ENCODE measurements at regions not wholly inside any gene's neighbourhood (a gene's known extent, or its start where the extent isn't known, plus 50 kb on each side); places are given as distances from the start of the nearest gene placed in this dataset.

- no peaks in the 10 kb centered on the region for H3K36me3 ChIP-seq (ENCODE audit: low read depth)
- H3K4me1 ChIP-seq (ENCODE audit: insufficient read depth, poor library complexity, severe bottlenecking), result no peaks in the 10 kb centered on the region
- peaks cover 2% of the 10 kb centered on the region for H3K9me3 ChIP-seq (ENCODE audit: severe bottlenecking)
- no peaks in the 10 kb centered on the region for H3K27me3 ChIP-seq (ENCODE audit: insufficient read depth, poor library complexity, severe bottlenecking)
- no peak overlapping the region for H3K4me3 ChIP-seq (ENCODE audit: severe bottlenecking)
- DNase-seq (ENCODE audit: low spot score) (no peak), ATAC-seq (ENCODE audit: low read depth) (no peak)
- no peak overlapping the region for H3K27ac ChIP-seq (ENCODE audit: poor library complexity, severe bottlenecking)
- TF ChIP-seq CTCF (IDR thresholded peaks at IDR 0.05; ENCODE audit: poor library complexity, severe bottlenecking), result no peak
Measured at GRCh38 chr6:12379181-12379580, 89.0 kb downstream of the EDN1 start.

GRCh38 chr6:12381587-12381986, 91.4 kb downstream of the EDN1 start:
- H3K27ac ChIP-seq (ENCODE audit: poor library complexity, severe bottlenecking), result no peak overlapping the region
- no peak for TF ChIP-seq CTCF (IDR thresholded peaks at IDR 0.05; ENCODE audit: poor library complexity, severe bottlenecking)
- no peak overlapping the region for H3K4me3 ChIP-seq (ENCODE audit: severe bottlenecking)
- H3K9me3 ChIP-seq (ENCODE audit: severe bottlenecking), result peaks cover 2% of the 10 kb centered on the region
- no peak for DNase-seq (ENCODE audit: low spot score)
- H3K36me3 ChIP-seq (ENCODE audit: low read depth), result no peaks in the 10 kb centered on the region
- ATAC-seq (ENCODE audit: low read depth), result peak; percentile 58; the same call in 2 of the 3 replicates
- H3K4me1 ChIP-seq (ENCODE audit: insufficient read depth, poor library complexity, severe bottlenecking), result no peaks in the 10 kb centered on the region
- no peaks in the 10 kb centered on the region for H3K27me3 ChIP-seq (ENCODE audit: insufficient read depth, poor library complexity, severe bottlenecking)

- Histone ChIP-seq H3K36me3 (ENCODE audit: low read depth) (no peaks in the 10 kb centered on the region), H3K4me1 (ENCODE audit: insufficient read depth, poor library complexity, severe bottlenecking) (no peaks in the 10 kb centered on the region), H3K27me3 (ENCODE audit: insufficient read depth, poor library complexity, severe bottlenecking) (no peaks in the 10 kb centered on the region), H3K4me3 (ENCODE audit: severe bottlenecking) (no peak overlapping the region), H3K27ac (ENCODE audit: poor library complexity, severe bottlenecking) (no peak overlapping the region), H3K9me3 (ENCODE audit: severe bottlenecking) (peaks cover 2% of the 10 kb centered on the region)
- TF ChIP-seq CTCF (IDR thresholded peaks at IDR 0.05; ENCODE audit: poor library complexity, severe bottlenecking), result no peak
- ATAC-seq (ENCODE audit: low read depth), result no peak
- DNase-seq (ENCODE audit: low spot score), result no peak
Measured at GRCh38 chr6:12383448-12383847, 93.3 kb downstream of the EDN1 start.

- Histone ChIP-seq H3K27ac (ENCODE audit: poor library complexity, severe bottlenecking) (no peak overlapping the region), H3K27me3 (ENCODE audit: insufficient read depth, poor library complexity, severe bottlenecking) (no peaks in the 10 kb centered on the region), H3K4me3 (ENCODE audit: severe bottlenecking) (no peak overlapping the region), H3K4me1 (ENCODE audit: insufficient read depth, poor library complexity, severe bottlenecking) (no peaks in the 10 kb centered on the region), H3K36me3 (ENCODE audit: low read depth) (no peaks in the 10 kb centered on the region), H3K9me3 (ENCODE audit: severe bottlenecking) (no peaks in the 10 kb centered on the region)
- no peak for DNase-seq (ENCODE audit: low spot score)
- no peak for TF ChIP-seq CTCF (IDR thresholded peaks at IDR 0.05; ENCODE audit: poor library complexity, severe bottlenecking)
- ATAC-seq (ENCODE audit: low read depth), result no peak
Measured at GRCh38 chr6:12384357-12384912, 94.3 kb downstream of the EDN1 start.

GRCh38 chr6:12385316-12385715, 95.2 kb downstream of the EDN1 start:
- H3K36me3 ChIP-seq (ENCODE audit: low read depth), result no peaks in the 10 kb centered on the region
- H3K27me3 ChIP-seq (ENCODE audit: insufficient read depth, poor library complexity, severe bottlenecking), result no peaks in the 10 kb centered on the region
- DNase-seq (ENCODE audit: low spot score) (no peak), ATAC-seq (ENCODE audit: low read depth) (no peak)
- no peaks in the 10 kb centered on the region for H3K9me3 ChIP-seq (ENCODE audit: severe bottlenecking)
- H3K4me3 ChIP-seq (ENCODE audit: severe bottlenecking), result no peak overlapping the region
- H3K4me1 ChIP-seq (ENCODE audit: insufficient read depth, poor library complexity, severe bottlenecking), result no peaks in the 10 kb centered on the region
- no peak overlapping the region for H3K27ac ChIP-seq (ENCODE audit: poor library complexity, severe bottlenecking)
- no peak for TF ChIP-seq CTCF (IDR thresholded peaks at IDR 0.05; ENCODE audit: poor library complexity, severe bottlenecking)
